GM21786 (cell line): ENCODE measurements at regions not wholly inside any gene's neighbourhood (a gene's known extent, or its start where the extent isn't known, plus 50 kb on each side); places are given as distances from the start of the nearest gene placed in this dataset.

Source experiments
- ATAC-seq: cut with Tn5 transposase; IDR thresholded peaks from one replicate; pipeline ENCODE4 v1.9.1; 2021; ENCODE audit not compliant: unreplicated experiment

DNA sequence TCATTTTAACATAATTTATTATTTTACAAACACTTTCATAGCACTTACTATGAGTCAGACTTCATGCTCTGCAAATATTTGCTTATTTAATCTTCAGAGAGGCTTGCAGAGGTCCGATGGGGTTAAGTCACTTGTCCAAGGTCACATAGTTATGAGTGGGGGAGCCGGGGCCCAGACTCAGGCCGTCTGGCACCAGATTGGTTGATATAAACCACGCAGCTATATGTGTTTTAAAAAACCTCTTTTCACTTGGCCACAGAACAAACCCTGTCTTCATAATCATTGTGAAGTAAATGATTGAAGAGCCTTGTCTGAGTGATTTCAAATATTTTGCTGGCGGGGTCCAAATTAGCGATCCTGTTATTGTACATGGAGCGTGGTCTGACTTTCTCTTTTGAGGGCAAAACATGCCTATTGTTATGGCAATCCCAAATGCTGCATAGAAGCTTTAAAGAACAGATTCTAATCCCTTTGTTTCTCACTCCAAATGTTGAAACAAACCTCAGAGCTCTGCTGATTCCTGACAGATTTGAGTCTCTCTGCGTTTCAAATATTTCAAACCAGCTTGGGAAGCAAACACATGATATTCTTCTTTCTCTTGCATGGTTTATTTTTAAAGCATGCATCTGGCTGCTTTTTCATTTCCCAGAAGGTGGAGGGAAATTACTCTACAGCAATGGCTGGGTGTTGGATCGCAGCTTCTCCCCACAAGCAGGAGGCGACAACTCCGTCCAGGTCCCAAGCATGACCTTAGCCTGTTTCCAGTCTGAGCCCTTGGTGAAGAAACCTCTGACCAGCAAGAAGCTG is 142.4 kb downstream of the DDX1 start:
- ATAC-seq: no peak

DNA sequence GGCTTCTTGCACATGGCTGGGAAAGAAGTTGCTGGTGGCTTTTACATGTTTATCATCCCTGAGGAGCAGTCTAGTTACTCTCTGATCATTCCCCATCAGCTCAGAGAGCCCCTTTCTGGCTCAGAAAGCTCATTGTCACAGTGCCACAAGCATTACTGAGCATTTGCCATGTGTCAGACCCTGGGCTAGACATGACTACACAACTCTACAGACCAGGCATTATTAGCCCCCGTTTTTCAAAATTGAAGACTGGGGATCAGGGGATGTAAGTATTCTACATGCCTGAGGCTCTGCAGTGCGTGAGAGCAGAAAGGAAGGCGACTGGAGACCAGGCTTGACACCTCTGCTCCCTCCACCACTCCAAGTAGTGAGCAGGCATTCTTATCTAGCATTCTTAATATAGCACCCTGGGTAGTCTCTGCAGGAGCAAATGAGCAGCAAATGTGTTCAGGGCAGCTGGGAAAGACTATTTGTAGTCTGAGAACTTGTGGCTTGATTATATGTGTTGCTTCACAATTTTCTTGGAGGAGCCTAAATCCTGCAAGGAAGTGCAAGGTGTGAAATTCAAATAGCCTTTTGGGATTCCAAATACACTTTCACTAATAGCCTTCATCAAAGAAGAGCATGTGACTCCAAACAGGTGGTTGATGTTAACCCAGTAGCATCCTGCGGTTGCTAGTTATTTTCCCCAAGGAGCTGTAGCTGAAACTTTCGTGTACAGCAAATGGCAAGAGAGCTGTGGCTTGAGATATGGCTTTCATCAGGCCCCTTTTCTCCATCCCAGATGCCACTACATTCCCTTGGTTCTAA is 143.2 kb downstream of the DDX1 start:
- no peak for ATAC-seq

DNA sequence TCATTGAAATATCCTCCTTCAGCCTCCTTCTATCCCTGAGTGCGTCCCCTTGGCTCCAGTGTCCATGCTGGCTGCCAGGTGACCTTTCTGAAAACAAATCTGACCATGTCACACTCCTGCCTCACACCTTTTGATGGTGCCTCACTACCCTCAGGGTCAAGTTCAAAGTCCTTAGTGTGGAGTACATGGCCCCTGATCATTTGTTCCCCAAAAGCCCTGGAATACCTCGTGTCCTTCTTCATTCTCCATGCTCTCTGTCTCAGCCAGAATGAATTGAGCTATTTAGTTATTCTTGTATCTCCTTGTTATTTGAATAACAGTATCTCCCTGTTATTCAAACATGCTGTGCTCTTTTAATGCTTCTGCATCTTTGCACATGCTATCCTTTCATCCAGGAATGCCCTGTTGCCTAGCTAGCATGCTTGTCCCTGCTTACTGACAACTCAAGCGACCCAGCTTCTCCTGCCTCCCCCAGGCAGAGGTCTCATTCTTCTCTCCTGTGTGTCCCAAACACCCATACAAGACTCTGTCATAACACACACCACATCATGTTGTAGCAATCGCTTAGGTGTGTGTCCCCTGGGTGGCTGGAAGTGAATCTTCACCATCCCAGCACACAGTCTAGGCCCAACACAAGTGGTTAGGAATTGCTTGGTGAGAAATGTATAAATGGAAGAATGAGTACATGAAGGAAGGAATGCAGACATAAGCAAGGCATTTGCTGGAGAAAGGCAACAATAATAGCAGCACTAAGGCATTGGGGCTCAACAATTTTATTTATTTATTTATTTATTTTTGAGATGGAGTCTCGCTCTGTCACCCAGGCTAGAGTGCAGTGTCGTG is 144.0 kb downstream of the DDX1 start:
- no peak for ATAC-seq

DNA sequence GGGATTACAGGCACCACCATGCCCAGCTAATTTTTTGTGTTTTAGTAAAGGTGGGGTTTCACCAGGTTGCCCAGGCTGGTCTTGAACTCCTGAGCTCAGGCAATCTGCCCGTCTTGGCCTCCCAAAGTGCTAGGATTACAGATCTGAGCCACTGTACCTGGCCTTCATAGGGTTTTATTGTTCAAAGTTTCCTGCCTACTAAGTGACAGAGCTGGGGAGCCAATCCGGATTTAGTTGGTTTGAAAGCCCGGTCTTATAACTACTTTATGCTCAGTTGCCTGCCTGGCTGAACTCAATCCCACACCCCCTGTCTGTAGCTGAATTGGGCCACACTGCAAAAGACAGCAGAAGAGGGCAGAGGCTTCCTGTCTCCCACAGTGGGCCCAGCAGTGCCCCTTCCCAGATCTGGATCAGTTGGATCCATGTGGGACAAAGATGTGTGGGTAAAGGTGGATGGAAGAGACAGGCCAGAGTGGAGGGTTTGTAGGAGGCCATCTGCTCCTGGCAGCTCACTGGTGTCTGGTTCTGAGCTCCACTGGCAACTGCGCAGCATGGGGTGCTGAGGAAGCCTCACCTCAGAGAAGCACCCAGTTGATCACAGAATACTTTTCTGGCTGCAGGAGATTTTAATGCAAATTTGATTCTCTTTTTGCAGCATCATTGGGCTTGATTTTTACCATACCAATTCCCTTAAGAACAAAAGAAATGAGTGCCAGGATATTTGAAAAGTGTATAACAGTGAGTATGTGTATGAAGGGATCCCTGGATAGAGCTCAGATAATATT is 144.9 kb downstream of the DDX1 start:
- ATAC-seq: no peak

DNA sequence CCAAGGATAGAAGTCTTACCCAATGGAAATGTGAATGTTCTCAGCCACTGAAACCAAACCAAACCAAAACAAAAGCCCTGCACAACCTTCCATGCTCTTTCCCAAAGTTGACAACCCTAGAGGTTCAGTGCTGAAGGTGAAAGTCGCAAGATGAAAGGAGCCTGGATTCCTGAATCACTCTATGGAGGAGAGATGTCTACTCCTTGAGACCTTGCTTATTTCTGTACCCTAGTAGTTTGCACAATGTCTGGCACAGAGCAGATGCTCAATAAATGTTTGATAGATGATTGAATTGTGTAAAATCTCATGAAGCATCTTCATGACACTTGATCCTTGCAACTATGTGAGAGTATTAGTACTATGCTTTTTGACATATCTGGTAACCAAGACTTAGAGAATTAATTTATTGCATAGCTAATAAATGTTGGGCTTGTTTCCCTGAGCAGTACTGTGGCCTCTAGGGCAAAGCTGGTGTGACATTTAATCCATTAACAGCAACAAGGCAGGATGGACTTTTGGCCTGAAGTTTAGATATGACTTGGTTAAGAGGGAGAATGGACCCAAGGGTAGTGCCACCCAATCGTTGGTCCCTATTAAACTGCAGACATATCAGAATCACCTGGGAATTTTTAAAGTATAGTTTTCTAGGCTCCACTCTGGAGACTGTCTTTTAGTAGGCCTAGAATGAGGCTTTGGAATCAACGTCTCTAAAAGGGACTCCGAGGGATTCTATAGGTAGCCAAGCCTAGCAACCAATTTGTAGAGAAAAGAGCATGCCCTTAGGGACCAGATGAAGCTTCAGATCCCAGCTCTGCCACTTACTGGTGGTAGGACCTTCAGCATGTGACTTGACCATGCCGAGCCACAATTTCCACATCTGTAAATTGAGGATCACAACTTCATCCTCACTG is 145.9 kb downstream of the DDX1 start:
- ATAC-seq: no peak

DNA sequence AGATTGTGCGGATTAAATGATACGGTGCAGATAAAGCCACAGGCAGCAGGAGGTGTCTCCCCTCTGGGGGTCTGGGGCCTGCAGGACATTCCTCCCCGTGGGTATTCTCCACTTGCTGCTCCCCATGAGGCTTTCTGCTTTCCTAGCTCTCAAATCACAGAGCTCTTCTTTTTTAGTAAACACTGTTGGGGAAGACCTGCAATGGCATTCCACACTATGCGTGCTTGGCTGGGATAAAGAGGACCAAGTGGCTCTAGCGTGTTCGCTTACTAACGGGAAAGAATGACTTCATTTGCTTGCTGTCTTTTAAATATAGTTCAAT is 146.5 kb downstream of the DDX1 start:
- ATAC-seq: no peak

DNA sequence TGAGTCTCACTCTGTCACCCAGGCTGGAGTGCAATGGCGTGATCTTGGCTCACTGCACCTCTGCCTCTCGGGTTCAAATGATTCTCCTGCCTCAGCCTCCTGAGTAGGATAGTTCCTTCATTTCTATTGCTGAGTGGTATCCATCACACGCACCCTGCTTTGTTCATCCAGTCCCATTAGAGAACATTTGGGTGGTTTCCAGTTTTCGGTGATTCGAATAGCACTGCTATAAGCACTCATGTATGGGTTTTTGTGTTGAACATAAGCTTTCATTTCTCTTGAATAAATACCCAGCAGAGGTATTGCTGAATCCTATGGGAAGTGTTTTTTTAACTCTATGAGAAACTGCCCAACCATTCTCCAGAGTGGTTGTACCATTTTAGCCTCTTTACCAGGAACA is 147.3 kb downstream of the DDX1 start:
- ATAC-seq: no peak

DNA sequence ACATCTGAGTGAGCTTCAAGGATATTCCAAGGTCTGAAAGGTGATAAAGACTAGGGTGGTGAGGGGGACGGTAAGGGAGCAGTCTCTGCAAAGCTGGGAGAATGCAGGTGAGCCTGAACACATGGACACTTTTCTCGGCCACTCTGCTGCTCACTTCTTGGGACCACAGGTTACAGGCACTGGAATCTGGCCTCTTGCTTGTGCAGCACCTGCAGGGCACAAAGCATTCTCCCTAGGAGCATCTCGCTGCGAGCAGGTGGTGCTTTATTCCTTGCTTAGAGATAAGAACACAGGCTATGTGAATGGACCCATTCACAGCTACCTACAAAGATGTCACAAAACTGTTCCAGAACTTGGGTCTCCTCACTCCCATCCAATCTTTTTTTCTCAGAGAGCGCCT is 153.2 kb downstream of the DDX1 start:
- ATAC-seq: no peak

DNA sequence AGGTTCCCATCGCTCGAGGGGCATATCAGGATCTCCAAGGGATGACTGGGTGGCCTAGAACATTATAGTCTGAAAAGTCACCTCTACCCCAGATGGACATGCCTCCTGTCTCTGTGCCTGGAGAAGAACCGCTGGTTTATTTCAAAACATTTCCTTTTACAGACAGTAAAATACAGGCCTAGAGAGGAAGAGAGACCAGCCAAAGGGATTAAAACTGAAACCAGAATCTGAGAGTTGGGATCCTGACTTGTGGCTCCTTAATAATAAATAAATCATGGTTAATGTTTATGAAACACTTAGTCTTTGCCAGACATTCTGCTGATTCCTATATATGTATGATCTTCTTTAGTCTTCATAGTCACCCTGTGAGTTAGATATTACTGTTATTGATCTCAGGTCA is 153.7 kb downstream of the DDX1 start:
- no peak for ATAC-seq

DNA sequence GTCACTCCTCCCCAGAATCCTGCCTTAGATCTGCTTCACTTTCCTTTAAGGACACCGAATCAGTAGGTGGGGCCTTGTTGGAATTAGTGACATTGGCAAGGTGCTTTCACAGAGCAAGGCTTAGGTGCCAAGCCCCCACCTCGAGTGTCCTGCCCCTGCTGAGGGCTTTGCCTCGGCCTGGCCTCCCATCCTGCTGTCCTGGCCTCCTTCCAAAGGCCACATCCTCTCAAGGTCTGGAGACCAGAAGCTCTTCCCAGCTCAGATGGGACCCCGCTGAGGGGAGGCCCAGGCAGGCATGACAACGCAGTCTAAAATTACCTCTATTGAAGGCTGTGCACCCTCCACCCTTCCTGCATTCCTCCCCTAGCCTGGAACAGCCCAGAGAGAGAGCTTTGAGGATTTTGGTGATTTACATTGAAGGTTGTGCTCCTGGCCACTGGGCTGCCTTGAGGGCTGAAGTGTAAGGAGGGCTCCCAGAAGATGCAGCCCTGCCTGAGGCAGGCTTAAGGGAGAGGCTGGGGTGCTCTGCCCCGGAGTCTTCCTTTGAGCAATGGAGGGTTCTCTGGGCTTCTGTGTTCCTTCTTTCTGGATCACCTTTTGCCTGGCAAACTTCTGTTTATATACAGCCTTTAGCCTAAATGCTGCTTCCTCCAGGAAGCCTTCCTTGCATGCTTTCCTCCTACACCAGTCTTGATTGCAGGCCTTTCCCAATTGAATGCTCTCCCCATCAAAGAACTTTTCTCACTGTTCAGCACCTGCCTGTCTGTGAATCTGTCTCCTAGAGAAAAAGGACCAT is 154.4 kb downstream of the DDX1 start:
- ATAC-seq: no peak

DNA sequence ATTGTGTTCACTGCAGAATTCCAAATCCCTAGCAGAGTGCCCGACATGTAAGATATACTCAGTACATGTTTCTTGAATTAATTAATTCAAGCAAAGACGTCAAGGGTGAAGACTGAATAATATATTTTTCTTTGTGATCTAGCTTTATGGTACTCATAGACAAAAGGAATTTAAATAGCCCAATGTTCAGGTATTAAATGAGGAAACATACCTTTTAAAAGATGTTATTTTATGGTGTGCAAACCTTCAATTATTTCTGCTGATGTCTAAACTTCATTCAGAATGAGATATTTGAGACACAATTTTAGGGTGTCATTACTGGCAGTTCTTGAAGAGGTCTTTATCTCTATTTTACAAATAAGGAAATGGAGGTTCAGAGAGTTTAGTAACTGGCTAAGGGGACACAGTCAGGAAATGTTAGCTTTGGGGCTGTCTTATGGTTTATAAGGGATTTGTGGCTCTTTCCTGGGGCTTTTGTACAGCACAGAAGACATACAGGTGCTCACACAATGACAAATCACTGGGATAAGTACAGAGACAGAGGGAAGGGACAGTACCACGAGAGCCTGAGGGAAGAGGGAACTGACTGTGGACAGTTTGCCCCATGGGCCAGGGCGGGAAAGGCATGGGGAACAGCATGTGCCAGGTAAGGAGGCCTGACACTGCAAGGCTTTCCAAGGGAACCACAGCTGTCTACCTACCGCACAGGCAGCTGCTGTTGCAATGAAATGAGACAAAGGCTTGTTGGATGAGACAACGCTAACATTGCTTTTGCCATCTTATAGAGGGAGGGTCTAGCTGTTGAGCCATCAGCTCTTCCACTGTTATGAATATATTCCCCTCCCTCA is 155.3 kb downstream of the DDX1 start:
- no peak for ATAC-seq

DNA sequence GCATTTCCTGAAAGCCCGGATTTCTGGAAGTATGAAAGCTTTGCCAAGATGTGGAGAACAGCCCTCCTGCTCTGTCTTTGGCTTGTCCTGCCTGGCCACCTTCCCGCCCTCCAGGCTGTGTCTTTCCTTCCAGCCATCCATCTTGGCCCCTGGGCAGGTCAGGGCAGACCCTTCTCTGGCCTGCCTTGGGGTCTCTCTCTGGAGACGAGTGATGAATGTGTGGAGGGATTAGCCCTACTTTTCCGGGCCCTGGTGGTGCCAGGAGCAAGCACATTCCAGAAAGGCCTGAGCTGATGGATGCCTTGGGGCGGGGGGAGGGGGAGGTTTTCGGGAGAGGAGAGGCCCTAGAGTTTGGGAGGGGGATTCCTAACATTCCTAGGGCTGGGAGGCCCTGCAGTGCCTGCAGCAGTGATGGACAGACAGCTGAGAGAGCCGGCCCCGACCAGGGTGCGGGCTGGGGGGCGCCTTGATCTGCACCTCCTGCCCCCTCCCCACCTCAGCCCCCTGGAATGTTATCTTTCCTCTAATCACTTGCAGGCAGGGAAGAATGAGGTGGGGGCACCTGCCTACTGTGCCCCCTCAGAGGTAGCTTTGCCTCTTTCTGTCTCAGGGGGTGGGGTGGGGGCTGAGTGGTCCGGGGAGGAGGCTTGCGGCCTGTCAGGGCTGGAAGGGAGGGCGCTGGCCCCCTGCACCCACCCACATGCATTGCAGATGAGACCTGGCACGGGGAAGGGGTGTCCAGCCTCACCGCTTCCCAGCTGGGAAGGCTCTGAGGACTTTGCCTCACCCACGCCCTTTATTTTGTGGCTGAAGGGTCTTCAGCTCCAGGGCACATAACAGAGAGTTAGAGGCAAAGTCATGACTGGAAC is 156.2 kb downstream of the DDX1 start:
- ATAC-seq: no peak

DNA sequence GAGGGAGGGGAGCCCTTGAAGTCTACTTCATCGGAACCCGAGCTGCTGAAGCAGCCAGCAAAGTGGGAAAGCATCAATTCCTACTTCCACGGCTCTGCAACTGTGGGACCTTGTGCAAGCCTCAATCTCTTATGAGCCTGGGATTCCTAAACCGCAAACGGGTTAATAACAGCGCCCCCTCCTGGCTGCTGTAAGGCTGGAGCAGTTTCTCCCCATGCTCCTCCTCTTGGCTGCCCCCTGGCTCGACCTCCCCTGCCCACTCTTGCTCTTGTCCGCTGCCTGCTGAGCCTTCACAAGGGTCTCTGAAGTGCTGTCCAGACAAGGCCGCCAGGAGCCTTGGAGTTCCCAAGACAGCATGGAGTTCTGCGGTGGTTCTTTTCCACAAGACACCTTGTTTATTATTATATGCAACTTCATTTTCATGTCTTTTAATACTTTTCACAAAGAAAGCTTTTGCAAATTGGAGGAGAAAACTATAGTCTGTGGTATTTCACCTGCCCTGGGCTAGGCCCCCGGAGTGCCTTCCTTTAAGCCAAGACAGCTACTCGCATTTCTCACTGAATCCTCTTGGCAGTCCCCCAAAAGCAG is 157.2 kb downstream of the DDX1 start:
- ATAC-seq: no peak

DNA sequence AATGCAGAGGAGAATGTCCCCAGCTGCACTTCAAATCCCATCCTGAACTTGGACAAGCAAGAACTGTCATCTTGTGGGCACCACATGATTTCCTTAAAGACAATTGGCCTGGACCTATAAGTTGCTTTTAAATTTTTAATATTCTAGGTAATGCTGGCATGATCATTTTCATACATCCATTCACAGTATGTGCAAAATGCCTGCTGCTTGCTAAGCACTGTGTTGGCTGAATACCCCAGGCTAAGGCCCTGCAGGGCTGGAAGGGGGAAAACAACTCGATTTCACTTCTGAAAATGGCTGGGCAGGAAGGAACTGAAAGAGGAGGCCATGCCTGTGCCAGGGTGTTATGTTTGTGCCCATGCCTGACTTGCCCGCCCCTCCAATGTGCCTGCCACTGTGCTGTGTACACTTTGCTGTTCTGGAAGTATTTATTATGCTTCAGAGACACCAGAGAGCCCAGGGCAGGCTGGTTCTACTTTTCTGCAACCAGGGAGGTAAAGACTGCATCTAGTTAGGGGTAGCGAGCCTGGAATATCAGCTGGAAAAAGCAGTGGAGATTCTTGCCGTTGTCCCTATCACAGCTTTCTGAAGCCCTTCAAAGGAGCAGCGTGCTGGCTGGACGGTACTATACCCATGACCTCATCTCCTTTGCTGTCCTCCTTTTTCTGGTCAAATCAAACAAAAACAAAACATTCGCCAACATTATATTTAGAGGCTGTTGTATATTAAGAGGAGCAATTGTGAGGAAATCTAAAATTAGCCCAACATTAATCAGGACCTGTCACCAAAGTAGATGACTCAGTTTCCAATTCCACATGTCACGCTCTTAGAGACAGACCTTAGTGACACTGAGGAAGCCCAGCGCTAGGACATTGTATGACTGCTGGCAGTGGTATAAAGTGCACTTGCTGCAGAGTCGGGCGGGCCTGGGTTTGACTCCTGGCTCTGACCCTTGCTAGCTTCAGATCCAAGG is 158.1 kb downstream of the DDX1 start:
- ATAC-seq: no peak

DNA sequence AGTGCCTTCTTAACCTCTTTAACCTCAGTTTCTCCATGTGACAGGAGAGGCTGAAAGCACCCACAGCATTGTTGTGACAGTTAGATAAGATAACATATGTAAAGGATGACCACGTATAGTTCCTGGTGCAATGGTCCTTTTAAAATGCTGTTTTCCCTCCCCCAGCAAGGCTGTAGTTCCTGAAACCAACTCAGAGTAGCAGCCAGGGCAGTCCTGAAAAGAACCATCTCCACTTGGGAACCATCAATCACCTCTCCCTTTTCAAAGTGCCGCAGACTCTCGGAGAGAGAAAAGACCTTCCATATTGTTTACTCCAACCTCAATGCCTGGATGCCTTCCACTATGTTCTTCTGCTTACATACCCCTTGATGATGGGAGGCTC is 158.8 kb downstream of the DDX1 start:
- no peak for ATAC-seq
